Loucy (cell line): ENCODE measurements at regions not wholly inside any gene's neighbourhood (a gene's known extent, or its start where the extent isn't known, plus 50 kb on each side); places are given as distances from the start of the nearest gene placed in this dataset.
"Not testable (repeated sequence)": the region's sequence is repeated elsewhere in the genome, so short reads cannot be mapped to it uniquely, and the experiment has no call there.

Experiments
- H2AFZ ChIP-seq: fragments of 200-600 bp; sonication (generic); 2 replicates; pipeline ENCODE4 v1.6.0; 2016; ENCODE audit warnings: antibody characterized with exemption, mild to moderate bottlenecking, low read length, moderate library complexity
- H3F3A ChIP-seq: fragments of 200-600 bp; 2 replicates; pipeline ENCODE4 v1.6.0; 2016; ENCODE audit warnings: antibody characterized with exemption, low read depth, mild to moderate bottlenecking
- H3K27me3 ChIP-seq: fragments of 200-600 bp; sonication (generic); 2 replicates; pipeline ENCODE4 v1.6.1; 2014; ENCODE audit warnings: low read length, mild to moderate bottlenecking; ENCODE audit not compliant: insufficient read depth, poor library complexity, severe bottlenecking
- H3K36me3 ChIP-seq: fragments of 200-600 bp; sonication (generic); 2 replicates; pipeline ENCODE4 v1.6.1; 2016; ENCODE audit warnings: low read length; ENCODE audit not compliant: insufficient read depth
- H3K4me1 ChIP-seq: fragments of 200-600 bp; sonication (generic); 2 replicates; pipeline ENCODE4 v1.5.1; 2014; ENCODE audit warnings: low read length, mild to moderate bottlenecking; ENCODE audit not compliant: insufficient read depth, poor library complexity, severe bottlenecking
- H3K4me2 ChIP-seq: fragments of 200-600 bp; sonication (generic); 2 replicates; pipeline ENCODE4 v1.6.0; 2014; ENCODE audit warnings: antibody characterized with exemption, low read length, low read depth, mild to moderate bottlenecking; ENCODE audit not compliant: poor library complexity, severe bottlenecking
- H3K4me3 ChIP-seq: fragments of 200-600 bp; sonication (generic); 2 replicates; pipeline ENCODE4 v1.5.1; 2014; ENCODE audit warnings: low read length, mild to moderate bottlenecking, mixed read lengths; ENCODE audit not compliant: poor library complexity, severe bottlenecking
- H3K79me2 ChIP-seq: fragments of 200-600 bp; sonication (generic); 2 replicates; pipeline ENCODE4 v1.6.1; 2014; ENCODE audit warnings: low read length; ENCODE audit not compliant: insufficient read depth
- H3K9ac ChIP-seq: fragments of 200-600 bp; sonication (generic); 2 replicates; pipeline ENCODE4 v1.6.0; 2014; ENCODE audit warnings: mild to moderate bottlenecking, low read depth, low read length, moderate library complexity; ENCODE audit not compliant: poor library complexity, severe bottlenecking
- H3K9me2 ChIP-seq: fragments of 200-600 bp; sonication (generic); replicated peaks from 2 replicates; pipeline ENCODE4 v1.6.1; 2016; ENCODE audit warnings: low read depth, low read length, mixed read lengths
- H3K9me3 ChIP-seq: fragments of 200-600 bp; sonication (generic); 2 replicates; pipeline ENCODE4 v1.6.1; 2014; ENCODE audit warnings: mild to moderate bottlenecking, antibody characterized with exemption, low read length, low read depth; ENCODE audit not compliant: insufficient read depth
- H4K20me1 ChIP-seq: fragments of 200-600 bp; sonication (generic); 2 replicates; pipeline ENCODE4 v1.6.0; 2014; ENCODE audit warnings: antibody characterized with exemption, low read length, mild to moderate bottlenecking; ENCODE audit not compliant: insufficient read depth, poor library complexity, severe bottlenecking
- CTCF ChIP-seq: fragments of 200-600 bp; sonication (generic); conservative IDR thresholded peaks from 2 replicates; pipeline ENCODE4 v1.5.1; 2014; ENCODE audit warnings: mild to moderate bottlenecking, antibody characterized with exemption, low read length
- EZH2phosphoT487 ChIP-seq: fragments of 200-600 bp; IDR thresholded peaks from 2 replicates; pipeline ENCODE4 v1.6.1; 2018; ENCODE audit warnings: antibody characterized with exemption, mild to moderate bottlenecking, moderate library complexity, borderline replicate concordance

GRCh38 chr2:62654876-62655359, 50.6 kb upstream of the EHBP1 start:
- TF ChIP-seq CTCF, result no peak
- no peak for TF ChIP-seq EZH2phosphoT487
- Histone ChIP-seq H3K9me3 (no peaks in the 10 kb centered on the region), H3K9me2 (no peaks in the 10 kb centered on the region), H3K4me3 (no peak overlapping the region), H4K20me1 (no peaks in the 10 kb centered on the region), H2AFZ (peak overlapping the region; percentile 61), H3K27me3 (no peaks in the 10 kb centered on the region), H3K4me1 (peaks cover 9% of the 10 kb centered on the region), H3K36me3 (no peaks in the 10 kb centered on the region), H3K79me2 (no peaks in the 10 kb centered on the region), H3F3A (no peaks in the 10 kb centered on the region), H3K9ac (no peak overlapping the region), H3K4me2 (peak overlapping the region; percentile 1)

- Histone ChIP-seq H3K4me3 (no peak overlapping the region), H3K79me2 (no peaks in the 10 kb centered on the region), H3K9me2 (no peaks in the 10 kb centered on the region), H2AFZ (peak overlapping the region; percentile 61; the same call in 1 of the 2 replicates), H3K27me3 (no peaks in the 10 kb centered on the region), H3K36me3 (no peaks in the 10 kb centered on the region), H3K4me2 (peak overlapping the region; percentile 1), H3K9me3 (no peaks in the 10 kb centered on the region), H3K9ac (no peak overlapping the region), H4K20me1 (no peaks in the 10 kb centered on the region), H3F3A (no peaks in the 10 kb centered on the region), H3K4me1 (peaks cover 9% of the 10 kb centered on the region)
- no peak for TF ChIP-seq CTCF
- no peak for TF ChIP-seq EZH2phosphoT487
Measured at GRCh38 chr2:62654423-62654791, 51.1 kb upstream of the EHBP1 start.

GRCh38 chr2:62653582-62654422, 51.7 kb upstream of the EHBP1 start:
- Histone ChIP-seq H3K27me3 (no peaks in the 10 kb centered on the region), H3K9me2 (no peaks in the 10 kb centered on the region), H2AFZ (peak overlapping the region; percentile 61; the same call in 1 of the 2 replicates), H3K4me2 (no peak overlapping the region), H3K4me1 (peaks cover 9% of the 10 kb centered on the region), H3K9me3 (no peaks in the 10 kb centered on the region), H3K36me3 (no peaks in the 10 kb centered on the region), H3K4me3 (no peak overlapping the region), H3K9ac (no peak overlapping the region), H3K79me2 (no peaks in the 10 kb centered on the region), H3F3A (no peaks in the 10 kb centered on the region), H4K20me1 (no peaks in the 10 kb centered on the region)
- TF ChIP-seq CTCF, result no peak
- no peak for TF ChIP-seq EZH2phosphoT487

- H3F3A ChIP-seq, H3K4me2 ChIP-seq, H3K36me3 ChIP-seq, H3K9ac ChIP-seq, H3K27me3 ChIP-seq, H3K9me3 ChIP-seq, H3K9me2 ChIP-seq, H4K20me1 ChIP-seq, H3K79me2 ChIP-seq, H2AFZ ChIP-seq, H3K4me3 ChIP-seq, H3K4me1 ChIP-seq: not testable (repeated sequence)
Measured at GRCh38 chr2:62649087-62649486, 56.4 kb upstream of the EHBP1 start.
